ENCODE measurements at regions not wholly inside any gene's neighbourhood (a gene's known extent, or its start where the extent isn't known, plus 50 kb on each side); places are given as distances from the start of the nearest gene placed in this dataset.
A peak's percentile ranks its signal among the peaks of the same experiment; 100 is the strongest.

GRCh38 chr11:128055576-128056217 lies 531.7 kb downstream of the ETS1 start:
- TF ChIP-seq CREB5 (CRISPR knock-in tag; IDR thresholded peaks at IDR 0.05; ENCODE audit: low read depth), result no peak
- TF ChIP-seq ISL1 (CRISPR knock-in tag; IDR thresholded peaks at IDR 0.05), result no peak
- no peak for TF ChIP-seq GLIS3 (CRISPR knock-in tag; IDR thresholded peaks at IDR 0.05)
- no peak for TF ChIP-seq TSHZ2 (CRISPR knock-in tag; IDR thresholded peaks at IDR 0.05)
- TF ChIP-seq SNAI2 (CRISPR knock-in tag; IDR thresholded peaks at IDR 0.05), result no peak
- TF ChIP-seq ZC3H10 (CRISPR knock-in tag; IDR thresholded peaks at IDR 0.05), result no peak
- no peak for TF ChIP-seq POU6F1 (CRISPR knock-in tag; IDR thresholded peaks at IDR 0.05; ENCODE audit: borderline replicate concordance, low read depth)
- TF ChIP-seq TOX (CRISPR knock-in tag; IDR thresholded peaks at IDR 0.05; ENCODE audit: borderline replicate concordance), result no peak
- no peak for TF ChIP-seq BACH2 (CRISPR knock-in tag; IDR thresholded peaks at IDR 0.05; ENCODE audit: borderline replicate concordance)
- no peak for TF ChIP-seq ARNTL (CRISPR knock-in tag; IDR thresholded peaks at IDR 0.05; ENCODE audit: borderline replicate concordance, low read depth)
- no peak for TF ChIP-seq RARB (CRISPR knock-in tag; IDR thresholded peaks at IDR 0.05)
- no peak for ATAC-seq

GRCh38 chr11:128053981-128054931 lies 533.1 kb downstream of the ETS1 start:
- 0 out of 3 replicates have a peak, but pooled peaks have one; percentile 7 for ATAC-seq
- TF ChIP-seq ZFP30 (CRISPR knock-in tag; IDR thresholded peaks at IDR 0.05) (no peak), ZFP3 (CRISPR knock-in tag; IDR thresholded peaks at IDR 0.05) (no peak), ZNF8 (CRISPR knock-in tag; IDR thresholded peaks at IDR 0.05) (no peak), POU6F1 (CRISPR knock-in tag; IDR thresholded peaks at IDR 0.05; ENCODE audit: borderline replicate concordance, low read depth) (no peak), ZC3H10 (CRISPR knock-in tag; IDR thresholded peaks at IDR 0.05) (no peak), CSDC2 (CRISPR knock-in tag; IDR thresholded peaks at IDR 0.05) (no peak), PPARA (CRISPR knock-in tag; IDR thresholded peaks at IDR 0.05; ENCODE audit: borderline replicate concordance) (no peak), ZNF70 (CRISPR knock-in tag; IDR thresholded peaks at IDR 0.05) (no peak), PATZ1 (CRISPR knock-in tag; IDR thresholded peaks at IDR 0.05; ENCODE audit: borderline replicate concordance) (no peak), TCF4 (CRISPR knock-in tag; IDR thresholded peaks at IDR 0.05; ENCODE audit: borderline replicate concordance) (no peak), BACH2 (CRISPR knock-in tag; IDR thresholded peaks at IDR 0.05; ENCODE audit: borderline replicate concordance) (no peak), OSR1 (CRISPR knock-in tag; IDR thresholded peaks at IDR 0.05) (no peak), ESRRG (CRISPR knock-in tag; IDR thresholded peaks at IDR 0.05) (no peak), SNAI2 (CRISPR knock-in tag; IDR thresholded peaks at IDR 0.05) (no peak), ZNF565 (CRISPR knock-in tag; conservative IDR thresholded peaks at IDR 0.05; ENCODE audit: low read depth) (no peak), CSRNP3 (CRISPR knock-in tag; IDR thresholded peaks at IDR 0.05) (no peak), TOX (CRISPR knock-in tag; IDR thresholded peaks at IDR 0.05; ENCODE audit: borderline replicate concordance) (no peak), GLIS3 (CRISPR knock-in tag; IDR thresholded peaks at IDR 0.05) (no peak)
